K562 (cell line): ENCODE measurements at regions not wholly inside any gene's neighbourhood (a gene's known extent, or its start where the extent isn't known, plus 50 kb on each side); places are given as distances from the start of the nearest gene placed in this dataset.
"Not testable (repeated sequence)": the region's sequence is repeated elsewhere in the genome, so short reads cannot be mapped to it uniquely, and the experiment has no call there.

Experiments used
- ATAC-seq: fragments of 200-7000 bp; cut with Tn5 transposase; 3 replicates; pipeline ENCODE4 v1.9.1; 2020; ENCODE audit warnings: moderate library complexity
- BruUV-seq: library from RNA; stranded (reverse); fragments of 400-500 nt; replicated peaks from 2 replicates; lab custom pipeline; 2021; lab: Mats Ljungman, UMichigan
- CTCF ChIA-PET: fragments of 300-600 bp; formaldehyde crosslinking; extraction: SDS; loops from one replicate; lab custom pipeline; 2021; ENCODE audit warnings: low intra/inter-chr PET ratio; lab: Yijun Ruan, JAX
- POLR2A ChIA-PET: fragments of 300-600, 350-650 bp; sonication (Branson Sonifier 250); formaldehyde crosslinking; extraction: SDS; loops from one replicate; lab custom pipeline; 2021; ENCODE audit warnings: antibody characterized with exemption, inconsistent platforms; lab: Yijun Ruan, JAX
- DNase-seq, 4 experiments: peaks; one replicate each; pipeline versions ENCODE4 v3.0.0 to v3.0.0-alpha.2; 2011 to 2018; ENCODE audit warnings: low spot score in 3 of 4, mixed read lengths in 3 of 4; ENCODE audit errors: extremely low read depth in 1 of 4
- FAIRE-seq: peaks from 2 replicates; lab custom pipeline; 2011; peaks lifted over from hg19 to GRCh38; lab: Jason Lieb, UNC
- H2AFZ ChIP-seq: 2 replicates; pipeline ENCODE4 v1.6.0; 2011; ENCODE audit warnings: low read depth, low read length, control low read depth, inconsistent platforms
- H3K27ac ChIP-seq: fragments of 200-600 bp; 3 replicates; pipeline ENCODE4 v1.8.0; 2011; ENCODE audit warnings: low read depth, mild to moderate bottlenecking, control low read depth, inconsistent platforms, low read length, moderate library complexity, mixed read lengths; ENCODE audit errors: extremely low read depth
- H3K27me3 ChIP-seq, 2 experiments: fragments of 300-600 bp in 1 of 2; 2 replicates in 1 of 2; 3 replicates in 1 of 2; pipeline versions ENCODE4 v1.6.0 to v1.8.0; 2011; ENCODE audit warnings: inconsistent platforms in 2 of 2, low read length in 2 of 2, mild to moderate bottlenecking in 1 of 2, mixed read lengths in 1 of 2, moderate library complexity in 1 of 2; ENCODE audit not compliant: control insufficient read depth in 2 of 2, insufficient read depth in 2 of 2
- H3K36me3 ChIP-seq: fragments of 300-600 bp; 3 replicates; pipeline ENCODE4 v1.8.0; 2011; ENCODE audit warnings: mild to moderate bottlenecking, low read length, inconsistent platforms; ENCODE audit not compliant: control insufficient read depth, insufficient read depth
- H3K4me1 ChIP-seq, 2 experiments: fragments of 200-600 bp in 1 of 2; replicated peaks in 1 of 2; 2 replicates in 1 of 2; 3 replicates in 1 of 2; pipeline versions ENCODE4 v1.5.1 to v1.8.0; 2011; ENCODE audit warnings: inconsistent platforms in 2 of 2, low read length in 2 of 2, mild to moderate bottlenecking in 1 of 2, mixed read lengths in 1 of 2, moderate library complexity in 1 of 2; ENCODE audit not compliant: control insufficient read depth in 2 of 2, insufficient read depth in 2 of 2
- H3K4me2 ChIP-seq: 2 replicates; pipeline ENCODE4 v1.6.1; 2011; ENCODE audit warnings: low read length, control low read depth, inconsistent platforms, mixed read lengths; ENCODE audit not compliant: insufficient read depth
- H3K4me3 ChIP-seq: fragments of 200-600 bp; sonication (generic), shearing (Covaris generic); 2 replicates; pipeline ENCODE4 v1.5.1; 2016; ENCODE audit warnings: control low read depth, inconsistent platforms
- H3K79me2 ChIP-seq: fragments of 200-600 bp; 3 replicates; pipeline ENCODE4 v1.8.0; 2011; ENCODE audit warnings: low read length, inconsistent platforms; ENCODE audit not compliant: control insufficient read depth, insufficient read depth
- H3K9ac ChIP-seq, 2 experiments: 2 replicates each; pipeline versions ENCODE4 v1.6.0 to v1.6.1; 2011; ENCODE audit warnings: low read depth in 2 of 2, low read length in 2 of 2, control low read depth in 1 of 2, inconsistent platforms in 1 of 2, mild to moderate bottlenecking in 1 of 2, mixed read lengths in 1 of 2; ENCODE audit not compliant: insufficient read depth in 1 of 2
- H3K9me1 ChIP-seq: one replicate; pipeline ENCODE4 v1.6.0; 2011; ENCODE audit warnings: inconsistent platforms, mild to moderate bottlenecking, low read length, moderate library complexity; ENCODE audit not compliant: control insufficient read depth, insufficient read depth
- H3K9me3 ChIP-seq: replicated peaks from 2 replicates; pipeline ENCODE4 v1.5.1; 2011; ENCODE audit warnings: low read depth, low read length, inconsistent platforms; ENCODE audit not compliant: control insufficient read depth, insufficient read depth
- H4K20me1 ChIP-seq: replicated peaks from 2 replicates; pipeline ENCODE4 v1.6.1; 2011; ENCODE audit warnings: low read length, inconsistent platforms, mixed read lengths; ENCODE audit not compliant: control insufficient read depth, insufficient read depth
- JUN ChIP-seq, 2 experiments: sonication (generic) in 1 of 2; formaldehyde crosslinking in 1 of 2; IDR thresholded peaks; 2 replicates each; pipeline versions ENCODE4 v1.6.1 to v1.8.0; 2012 to 2022; ENCODE audit warnings: borderline replicate concordance in 2 of 2, mild to moderate bottlenecking in 2 of 2, improper control_type of control experiment in 1 of 2, low read depth in 1 of 2, low read length in 1 of 2, missing genetic modification reagents in 1 of 2
- ZNF511 ChIP-seq: sonication (generic); formaldehyde crosslinking; IDR thresholded peaks from 2 replicates; pipeline ENCODE4 v1.8.0; 2022; ENCODE audit warnings: mild to moderate bottlenecking, missing genetic modification reagents
- WGBS: fragments of 100-300 bp; shearing (Covaris generic); methylation state at CpG from one replicate; pipeline ENCODE4 v1.1.6; 2016; ENCODE audit warnings: low coverage, mixed read lengths; ENCODE audit not compliant: insufficient coverage; ENCODE audit errors: missing lambda C conversion rate; 5-methylcytosine and 5-hydroxymethylcytosine counted together
- in situ Hi-C: fragments of 300-500 bp; cut with MboI; formaldehyde crosslinking; loops from 4 replicates; pipeline ENCODE4 v1.15.0; 2018; ENCODE audit warnings: inconsistent platforms, mixed read lengths
- intact Hi-C: fragments of 100-400 bp; cut with micrococcal nuclease; formaldehyde crosslinking; loops from 2 replicates; pipeline ENCODE4 v1.14.2; 2022
- TF ChIP-seq, protein P1 (sequence below): fragments of 450-650 bp; IDR thresholded peaks from 2 replicates; pipeline ENCODE4 v1.6.1; 2016; ENCODE audit warnings: mild to moderate bottlenecking, moderate library complexity

DNA sequence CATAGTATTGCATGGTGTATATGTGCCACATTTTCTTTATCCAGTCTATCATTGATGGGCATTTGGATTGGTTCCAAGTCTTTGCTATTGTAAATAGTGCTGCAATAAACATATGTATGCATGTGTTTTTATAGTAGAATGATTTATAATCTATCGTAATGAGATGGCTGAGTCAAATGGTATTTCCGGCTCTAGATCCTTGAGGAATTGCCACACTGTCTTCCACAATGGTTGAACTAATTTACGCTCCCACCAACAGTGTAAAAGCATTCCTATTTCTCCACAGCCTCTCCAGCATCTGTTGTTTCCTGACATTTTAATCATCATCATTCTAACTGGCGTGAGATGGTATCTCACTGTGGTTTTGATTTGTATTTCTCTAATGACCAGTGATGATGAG is 608.5 kb upstream of the SEMA6D start:
- H3K4me3 ChIP-seq, H3K27ac ChIP-seq, H4K20me1 ChIP-seq, BruUV-seq, H3K4me2 ChIP-seq, POLR2A ChIA-PET, DNase-seq, FAIRE-seq, H3K27me3 ChIP-seq, H2AFZ ChIP-seq, H3K9me1 ChIP-seq, H3K4me1 ChIP-seq, in situ Hi-C loops, H3K9ac ChIP-seq, H3K36me3 ChIP-seq, ATAC-seq, H3K79me2 ChIP-seq, H3K9me3 ChIP-seq, intact Hi-C loops: not testable (repeated sequence)
- WGBS, result 4% methylated on average over 4 of the region's 4 CpGs
- CTCF ChIA-PET, result interaction anchor here (0.6 kb wide), 1 partner anchor 54 kb away, joined by 3 read pairs; no protein-coding TSS in a partner anchor

GRCh38 chr15:47116698-47117097 is 600.6 kb upstream of the SEMA6D start:
- H3K4me2 ChIP-seq, result no peak overlapping the region
- H2AFZ ChIP-seq, result no peak overlapping the region
- POLR2A ChIA-PET, result no interaction called here
- H3K27me3 ChIP-seq, result no peaks in the 10 kb centered on the region
- no peaks in the 10 kb centered on the region for H3K79me2 ChIP-seq
- no peaks in the 10 kb centered on the region for H3K9me1 ChIP-seq
- H3K36me3 ChIP-seq, result no peaks in the 10 kb centered on the region
- no peaks in the 10 kb centered on the region for H4K20me1 ChIP-seq
- no peak overlapping the region for H3K27ac ChIP-seq
- H3K4me3 ChIP-seq, result no peak overlapping the region
- H3K9me3 ChIP-seq, result no peaks in the 10 kb centered on the region
- in situ Hi-C loops, result no loop called here
- FAIRE-seq (no peak), DNase-seq (no peak), ATAC-seq (no peak)
- intact Hi-C loops, result no loop called here
- CTCF ChIA-PET, result no interaction called here
- no peak overlapping the region for H3K9ac ChIP-seq
- no TSS peak for BruUV-seq
- no peaks in the 10 kb centered on the region for H3K4me1 ChIP-seq
- WGBS, result 0% methylated on average over 2 of the region's 2 CpGs
- TF ChIP-seq JUN (IDR thresholded peaks at IDR 0.05; ENCODE audit: borderline replicate concordance, low read depth, low read length) (no peak), JUN (CRISPR knock-in tag; IDR thresholded peaks at IDR 0.05; ENCODE audit: borderline replicate concordance) (no peak), ZNF511 (CRISPR knock-in tag) (no peak)
- TF ChIP-seq, protein P1, sequence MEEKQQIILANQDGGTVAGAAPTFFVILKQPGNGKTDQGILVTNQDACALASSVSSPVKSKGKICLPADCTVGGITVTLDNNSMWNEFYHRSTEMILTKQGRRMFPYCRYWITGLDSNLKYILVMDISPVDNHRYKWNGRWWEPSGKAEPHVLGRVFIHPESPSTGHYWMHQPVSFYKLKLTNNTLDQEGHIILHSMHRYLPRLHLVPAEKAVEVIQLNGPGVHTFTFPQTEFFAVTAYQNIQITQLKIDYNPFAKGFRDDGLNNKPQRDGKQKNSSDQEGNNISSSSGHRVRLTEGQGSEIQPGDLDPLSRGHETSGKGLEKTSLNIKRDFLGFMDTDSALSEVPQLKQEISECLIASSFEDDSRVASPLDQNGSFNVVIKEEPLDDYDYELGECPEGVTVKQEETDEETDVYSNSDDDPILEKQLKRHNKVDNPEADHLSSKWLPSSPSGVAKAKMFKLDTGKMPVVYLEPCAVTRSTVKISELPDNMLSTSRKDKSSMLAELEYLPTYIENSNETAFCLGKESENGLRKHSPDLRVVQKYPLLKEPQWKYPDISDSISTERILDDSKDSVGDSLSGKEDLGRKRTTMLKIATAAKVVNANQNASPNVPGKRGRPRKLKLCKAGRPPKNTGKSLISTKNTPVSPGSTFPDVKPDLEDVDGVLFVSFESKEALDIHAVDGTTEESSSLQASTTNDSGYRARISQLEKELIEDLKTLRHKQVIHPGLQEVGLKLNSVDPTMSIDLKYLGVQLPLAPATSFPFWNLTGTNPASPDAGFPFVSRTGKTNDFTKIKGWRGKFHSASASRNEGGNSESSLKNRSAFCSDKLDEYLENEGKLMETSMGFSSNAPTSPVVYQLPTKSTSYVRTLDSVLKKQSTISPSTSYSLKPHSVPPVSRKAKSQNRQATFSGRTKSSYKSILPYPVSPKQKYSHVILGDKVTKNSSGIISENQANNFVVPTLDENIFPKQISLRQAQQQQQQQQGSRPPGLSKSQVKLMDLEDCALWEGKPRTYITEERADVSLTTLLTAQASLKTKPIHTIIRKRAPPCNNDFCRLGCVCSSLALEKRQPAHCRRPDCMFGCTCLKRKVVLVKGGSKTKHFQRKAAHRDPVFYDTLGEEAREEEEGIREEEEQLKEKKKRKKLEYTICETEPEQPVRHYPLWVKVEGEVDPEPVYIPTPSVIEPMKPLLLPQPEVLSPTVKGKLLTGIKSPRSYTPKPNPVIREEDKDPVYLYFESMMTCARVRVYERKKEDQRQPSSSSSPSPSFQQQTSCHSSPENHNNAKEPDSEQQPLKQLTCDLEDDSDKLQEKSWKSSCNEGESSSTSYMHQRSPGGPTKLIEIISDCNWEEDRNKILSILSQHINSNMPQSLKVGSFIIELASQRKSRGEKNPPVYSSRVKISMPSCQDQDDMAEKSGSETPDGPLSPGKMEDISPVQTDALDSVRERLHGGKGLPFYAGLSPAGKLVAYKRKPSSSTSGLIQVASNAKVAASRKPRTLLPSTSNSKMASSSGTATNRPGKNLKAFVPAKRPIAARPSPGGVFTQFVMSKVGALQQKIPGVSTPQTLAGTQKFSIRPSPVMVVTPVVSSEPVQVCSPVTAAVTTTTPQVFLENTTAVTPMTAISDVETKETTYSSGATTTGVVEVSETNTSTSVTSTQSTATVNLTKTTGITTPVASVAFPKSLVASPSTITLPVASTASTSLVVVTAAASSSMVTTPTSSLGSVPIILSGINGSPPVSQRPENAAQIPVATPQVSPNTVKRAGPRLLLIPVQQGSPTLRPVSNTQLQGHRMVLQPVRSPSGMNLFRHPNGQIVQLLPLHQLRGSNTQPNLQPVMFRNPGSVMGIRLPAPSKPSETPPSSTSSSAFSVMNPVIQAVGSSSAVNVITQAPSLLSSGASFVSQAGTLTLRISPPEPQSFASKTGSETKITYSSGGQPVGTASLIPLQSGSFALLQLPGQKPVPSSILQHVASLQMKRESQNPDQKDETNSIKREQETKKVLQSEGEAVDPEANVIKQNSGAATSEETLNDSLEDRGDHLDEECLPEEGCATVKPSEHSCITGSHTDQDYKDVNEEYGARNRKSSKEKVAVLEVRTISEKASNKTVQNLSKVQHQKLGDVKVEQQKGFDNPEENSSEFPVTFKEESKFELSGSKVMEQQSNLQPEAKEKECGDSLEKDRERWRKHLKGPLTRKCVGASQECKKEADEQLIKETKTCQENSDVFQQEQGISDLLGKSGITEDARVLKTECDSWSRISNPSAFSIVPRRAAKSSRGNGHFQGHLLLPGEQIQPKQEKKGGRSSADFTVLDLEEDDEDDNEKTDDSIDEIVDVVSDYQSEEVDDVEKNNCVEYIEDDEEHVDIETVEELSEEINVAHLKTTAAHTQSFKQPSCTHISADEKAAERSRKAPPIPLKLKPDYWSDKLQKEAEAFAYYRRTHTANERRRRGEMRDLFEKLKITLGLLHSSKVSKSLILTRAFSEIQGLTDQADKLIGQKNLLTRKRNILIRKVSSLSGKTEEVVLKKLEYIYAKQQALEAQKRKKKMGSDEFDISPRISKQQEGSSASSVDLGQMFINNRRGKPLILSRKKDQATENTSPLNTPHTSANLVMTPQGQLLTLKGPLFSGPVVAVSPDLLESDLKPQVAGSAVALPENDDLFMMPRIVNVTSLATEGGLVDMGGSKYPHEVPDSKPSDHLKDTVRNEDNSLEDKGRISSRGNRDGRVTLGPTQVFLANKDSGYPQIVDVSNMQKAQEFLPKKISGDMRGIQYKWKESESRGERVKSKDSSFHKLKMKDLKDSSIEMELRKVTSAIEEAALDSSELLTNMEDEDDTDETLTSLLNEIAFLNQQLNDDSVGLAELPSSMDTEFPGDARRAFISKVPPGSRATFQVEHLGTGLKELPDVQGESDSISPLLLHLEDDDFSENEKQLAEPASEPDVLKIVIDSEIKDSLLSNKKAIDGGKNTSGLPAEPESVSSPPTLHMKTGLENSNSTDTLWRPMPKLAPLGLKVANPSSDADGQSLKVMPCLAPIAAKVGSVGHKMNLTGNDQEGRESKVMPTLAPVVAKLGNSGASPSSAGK, result no peak
